ENCODE measurements at regions not wholly inside any gene's neighbourhood (a gene's known extent, or its start where the extent isn't known, plus 50 kb on each side); places are given as distances from the start of the nearest gene placed in this dataset.

DNA sequence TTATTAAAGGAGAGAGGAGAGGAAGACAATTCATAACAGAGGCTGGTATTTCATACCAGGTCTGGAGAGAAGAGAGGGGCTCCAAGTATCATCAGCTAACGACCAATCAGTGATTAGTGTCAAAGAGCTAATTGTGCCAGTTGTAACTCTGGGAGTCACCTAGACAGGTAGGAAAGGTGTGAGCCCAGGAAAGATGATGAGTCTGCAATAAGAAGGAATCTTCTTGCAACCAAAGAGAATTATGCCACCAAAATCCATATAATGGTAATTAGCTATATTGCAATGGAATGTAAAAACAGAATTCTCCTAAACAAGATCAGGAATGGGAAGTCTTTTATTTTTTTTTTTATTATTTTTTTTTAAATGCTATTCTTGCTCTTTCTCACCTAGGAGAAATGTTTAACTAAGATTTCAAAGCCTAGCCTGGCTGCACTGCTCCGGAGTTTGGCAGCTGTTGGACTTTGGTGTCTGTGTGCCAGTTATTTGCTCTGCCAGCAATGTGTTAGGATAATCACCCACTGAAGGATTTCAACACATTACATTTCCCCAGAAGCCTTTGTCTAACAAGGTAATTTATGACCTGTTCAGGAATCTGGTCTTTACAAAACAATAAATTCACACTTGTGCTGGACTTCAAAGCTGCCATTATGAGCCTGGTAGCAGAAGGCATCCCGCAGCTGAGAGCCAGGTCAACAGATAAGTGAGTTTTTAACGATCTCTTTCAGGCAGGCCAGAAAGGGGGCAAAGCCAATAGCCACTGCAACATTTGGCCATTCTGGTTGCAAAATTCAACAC is 89.4 kb downstream of the FOXB1 start:
- TF ChIP-seq, protein P1, sequence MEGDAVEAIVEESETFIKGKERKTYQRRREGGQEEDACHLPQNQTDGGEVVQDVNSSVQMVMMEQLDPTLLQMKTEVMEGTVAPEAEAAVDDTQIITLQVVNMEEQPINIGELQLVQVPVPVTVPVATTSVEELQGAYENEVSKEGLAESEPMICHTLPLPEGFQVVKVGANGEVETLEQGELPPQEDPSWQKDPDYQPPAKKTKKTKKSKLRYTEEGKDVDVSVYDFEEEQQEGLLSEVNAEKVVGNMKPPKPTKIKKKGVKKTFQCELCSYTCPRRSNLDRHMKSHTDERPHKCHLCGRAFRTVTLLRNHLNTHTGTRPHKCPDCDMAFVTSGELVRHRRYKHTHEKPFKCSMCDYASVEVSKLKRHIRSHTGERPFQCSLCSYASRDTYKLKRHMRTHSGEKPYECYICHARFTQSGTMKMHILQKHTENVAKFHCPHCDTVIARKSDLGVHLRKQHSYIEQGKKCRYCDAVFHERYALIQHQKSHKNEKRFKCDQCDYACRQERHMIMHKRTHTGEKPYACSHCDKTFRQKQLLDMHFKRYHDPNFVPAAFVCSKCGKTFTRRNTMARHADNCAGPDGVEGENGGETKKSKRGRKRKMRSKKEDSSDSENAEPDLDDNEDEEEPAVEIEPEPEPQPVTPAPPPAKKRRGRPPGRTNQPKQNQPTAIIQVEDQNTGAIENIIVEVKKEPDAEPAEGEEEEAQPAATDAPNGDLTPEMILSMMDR (conservative IDR thresholded peaks at IDR 0.05 in 1 of 2, IDR thresholded peaks at IDR 0.05 in 1 of 2; ENCODE audit: extremely low read depth in 1 of 2, insufficient read depth in 1 of 2, low read depth in 1 of 2, low read length in 2 of 2) = no peak
- TF ChIP-seq EZH2 (IDR thresholded peaks at IDR 0.05; ENCODE audit: borderline replicate concordance, low read length) = no peak
